A549 (cell line): ENCODE measurements at regions not wholly inside any gene's neighbourhood (a gene's known extent, or its start where the extent isn't known, plus 50 kb on each side); places are given as distances from the start of the nearest gene placed in this dataset.

Experiments used
- ATAC-seq, 2 experiments: fragments of 200-7000 bp in 1 of 2; fragments of >200 bp in 1 of 2; cut with Nextera tagmentation in 1 of 2; cut with Tn5 transposase in 1 of 2; 3 replicates each; pipeline versions ENCODE4 v1.8.0 to v1.9.1; 2018 to 2020; ENCODE audit warnings: mild to moderate bottlenecking in 1 of 2, moderate library complexity in 1 of 2
- CTCF ChIA-PET: fragments of 300-600 bp; sonication (Branson Sonifier 250); formaldehyde crosslinking; extraction: SDS; loops from one replicate; lab custom pipeline; 2021; ENCODE audit warnings: antibody characterized with exemption, inconsistent platforms; lab: Yijun Ruan, JAX
- POLR2A ChIA-PET: fragments of 350-600 bp; formaldehyde crosslinking; extraction: SDS; loops from one replicate; lab custom pipeline; 2021; ENCODE audit warnings: antibody characterized with exemption, inconsistent platforms; lab: Yijun Ruan, JAX
- DNase-seq, 2 experiments: peaks; one replicate each; pipeline versions ENCODE4 v3.0.0 to v3.0.0-alpha.2; 2011 to 2016; ENCODE audit warnings: low read depth in 1 of 2, low spot score in 1 of 2
- FAIRE-seq: peaks from 2 replicates; lab custom pipeline; 2011; peaks lifted over from hg19 to GRCh38; lab: Jason Lieb, UNC
- H3K27ac ChIP-seq, 2 experiments: fragments of >200 bp; sonication (Bioruptor Twin); formaldehyde crosslinking; 3 replicates each; pipeline ENCODE4 v1.5.1; 2016 to 2017
- H3K4me1 ChIP-seq: fragments of >200 bp; sonication (Bioruptor Twin); formaldehyde crosslinking; 3 replicates; pipeline ENCODE4 v1.6.1; 2016
- H3K4me2 ChIP-seq: fragments of >200 bp; sonication (Bioruptor Twin); formaldehyde crosslinking; 3 replicates; pipeline ENCODE4 v1.6.1; 2016
- H3K4me3 ChIP-seq: fragments of >200 bp; sonication (Bioruptor Twin); formaldehyde crosslinking; 3 replicates; pipeline ENCODE4 v1.5.1; 2016
- H3K9me3 ChIP-seq: fragments of >200 bp; sonication (Bioruptor Twin); formaldehyde crosslinking; 3 replicates; pipeline ENCODE4 v1.6.1; 2016
- ATOH8 ChIP-seq: fragments of 250-450 bp; sonication (Bioruptor Pico); IDR thresholded peaks from 2 replicates; pipeline ENCODE4 v1.5.0; 2020; ENCODE audit warnings: low read depth, mild to moderate bottlenecking, moderate library complexity
- BCL3 ChIP-seq: fragments of >200 bp; sonication (Bioruptor Twin); formaldehyde crosslinking; IDR thresholded peaks from 3 replicates; pipeline ENCODE4 v1.6.1; 2016
- CBX8 ChIP-seq: fragments of 200-600 bp; sonication (generic); IDR thresholded peaks from 2 replicates; pipeline ENCODE4 v1.6.1; 2016
- CEBPB ChIP-seq, 2 experiments: fragments of >200 bp in 1 of 2; sonication (Bioruptor Twin) in 1 of 2; formaldehyde crosslinking in 1 of 2; IDR thresholded peaks; 2 replicates each; pipeline ENCODE4 v1.6.1; 2012 to 2016
- E2F6 ChIP-seq: IDR thresholded peaks from 2 replicates; pipeline ENCODE4 v1.6.1; 2012; ENCODE audit warnings: low read depth, borderline replicate concordance
- EHF ChIP-seq: fragments of 250-450 bp; sonication (Bioruptor Pico); IDR thresholded peaks from 2 replicates; pipeline ENCODE4 v1.5.0; 2020; ENCODE audit warnings: mild to moderate bottlenecking
- EP300 ChIP-seq, 2 experiments: fragments of >200 bp; sonication (Bioruptor Twin); formaldehyde crosslinking; IDR thresholded peaks; 2 replicates in 1 of 2; 3 replicates in 1 of 2; pipeline ENCODE4 v1.6.1; 2016 to 2017
- FOSL2 ChIP-seq, 2 experiments: fragments of 450-650 bp in 1 of 2; fragments of >200 bp in 1 of 2; sonication (Bioruptor Twin) in 1 of 2; formaldehyde crosslinking; IDR thresholded peaks; 2 replicates each; pipeline versions ENCODE4 v1.5.0 to v1.6.1; 2016 to 2020; ENCODE audit warnings: mild to moderate bottlenecking in 1 of 2, moderate library complexity in 1 of 2
- FOXS1 ChIP-seq: fragments of 250-450 bp; sonication (Bioruptor Pico); IDR thresholded peaks from 2 replicates; pipeline ENCODE4 v1.5.0; 2020; ENCODE audit warnings: mild to moderate bottlenecking, moderate library complexity
- GATA3 ChIP-seq: IDR thresholded peaks from 2 replicates; pipeline ENCODE4 v1.6.1; 2012; ENCODE audit warnings: borderline replicate concordance
- HDAC2 ChIP-seq: fragments of 200-600 bp; sonication (generic); IDR thresholded peaks from 2 replicates; pipeline ENCODE4 v1.6.1; 2016
- HOXB13 ChIP-seq: fragments of 250-450 bp; sonication (Bioruptor Pico); IDR thresholded peaks from 2 replicates; pipeline ENCODE4 v1.5.0; 2020; ENCODE audit warnings: low read depth, mild to moderate bottlenecking, moderate library complexity
- HOXB5 ChIP-seq: fragments of 250-450 bp; sonication (Bioruptor Pico); IDR thresholded peaks from 2 replicates; pipeline ENCODE4 v1.5.0; 2020; ENCODE audit warnings: mild to moderate bottlenecking, moderate library complexity
- JUNB ChIP-seq: fragments of >200 bp; sonication (Bioruptor Twin); formaldehyde crosslinking; IDR thresholded peaks from 2 replicates; pipeline ENCODE4 v1.6.1; 2016
- KDM5A ChIP-seq: fragments of 200-600 bp; sonication (generic); IDR thresholded peaks from 2 replicates; pipeline ENCODE4 v1.6.1; 2016; ENCODE audit warnings: antibody characterized with exemption, mild to moderate bottlenecking
- MAFK ChIP-seq: fragments of 450-650 bp; IDR thresholded peaks from 2 replicates; pipeline ENCODE4 v1.6.1; 2014; ENCODE audit not compliant: partially characterized antibody
- MAX ChIP-seq: IDR thresholded peaks from 2 replicates; pipeline ENCODE4 v1.6.1; 2012
- MAZ ChIP-seq: fragments of 150-350 bp; IDR thresholded peaks from 2 replicates; pipeline ENCODE4 v1.6.1; 2014; ENCODE audit warnings: antibody characterized with exemption, low read depth, low read length, borderline replicate concordance
- MYC ChIP-seq: IDR thresholded peaks from 2 replicates; pipeline ENCODE4 v1.6.1; 2012; ENCODE audit warnings: mild to moderate bottlenecking, inconsistent platforms, low read length, improper control_type of control experiment, borderline replicate concordance
- NFE2L2 ChIP-seq: fragments of 150-350 bp; conservative IDR thresholded peaks from 2 replicates; pipeline ENCODE4 v1.6.1; 2014; ENCODE audit warnings: low read length
- PHF8 ChIP-seq: fragments of 200-600 bp; sonication (generic); IDR thresholded peaks from 2 replicates; pipeline ENCODE4 v1.6.1; 2016; ENCODE audit warnings: low read depth, mild to moderate bottlenecking, antibody characterized with exemption, moderate library complexity, borderline replicate concordance
- POLR2AphosphoS2 ChIP-seq: conservative IDR thresholded peaks from 2 replicates; pipeline ENCODE4 v1.6.1; 2012; ENCODE audit warnings: low read length, improper control_type of control experiment, inconsistent platforms
- RARB ChIP-seq: fragments of 250-450 bp; sonication (Bioruptor Pico); IDR thresholded peaks from 2 replicates; pipeline ENCODE4 v1.8.0; 2021; ENCODE audit warnings: mild to moderate bottlenecking, moderate library complexity
- RFX5 ChIP-seq: fragments of 450-650 bp; IDR thresholded peaks from 2 replicates; pipeline ENCODE4 v1.7.1; 2014; ENCODE audit warnings: antibody characterized with exemption, mild to moderate bottlenecking, moderate library complexity
- SMC3 ChIP-seq: fragments of >200 bp; sonication (Bioruptor Twin); formaldehyde crosslinking; IDR thresholded peaks from 3 replicates; pipeline ENCODE4 v1.6.1; 2018; ENCODE audit warnings: inconsistent platforms
- TP53 ChIP-seq: fragments of 250-450 bp; sonication (Bioruptor Pico); IDR thresholded peaks from 2 replicates; pipeline ENCODE4 v1.5.0; 2021; ENCODE audit warnings: mild to moderate bottlenecking, moderate library complexity
- USF2 ChIP-seq: fragments of 450-650 bp; IDR thresholded peaks from 2 replicates; pipeline ENCODE4 v1.6.1; 2014; ENCODE audit warnings: antibody characterized with exemption
- ZFP36 ChIP-seq: fragments of 450-650 bp; IDR thresholded peaks from 2 replicates; pipeline ENCODE4 v1.6.1; 2014; ENCODE audit warnings: borderline replicate concordance; ENCODE audit not compliant: partially characterized antibody
- ZNF302 ChIP-seq: fragments of 250-450 bp; sonication (Bioruptor Pico); IDR thresholded peaks from 2 replicates; pipeline ENCODE4 v1.9.0; 2021; ENCODE audit warnings: inconsistent platforms, mild to moderate bottlenecking, moderate library complexity
- ZSCAN20 ChIP-seq: fragments of 250-450 bp; sonication (Bioruptor Pico); IDR thresholded peaks from 2 replicates; pipeline ENCODE4 v1.8.0; 2022; ENCODE audit warnings: mild to moderate bottlenecking, moderate library complexity
- WGBS: methylation state at CpG from one replicate; pipeline ENCODE4 v1.1.6; 2017; ENCODE audit errors: missing lambda C conversion rate; 5-methylcytosine and 5-hydroxymethylcytosine counted together

GRCh38 chr1:234773936-234774677 is 164.1 kb upstream of the IRF2BP2 start:
- TF ChIP-seq MAX (no peak), KDM5A (no peak), USF2 (no peak), CEBPB (IDR thresholded peaks at IDR 0.05) (no peak), HOXB5 (CRISPR knock-in tag) (no peak), JUNB (no peak), MAZ (no peak), SMC3 (no peak), ZFP36 (no peak), HDAC2 (no peak), MAFK (no peak), TP53 (CRISPR knock-in tag) (no peak), NFE2L2 (no peak), ATOH8 (CRISPR knock-in tag) (no peak)
- DNase-seq, result no peak
- 94% methylated on average over 4 of the region's 4 CpGs for WGBS
- FAIRE-seq, result no peak
- Histone ChIP-seq H3K4me3 (no peak overlapping the region), H3K4me1 (peaks cover 18% of the 10 kb centered on the region), H3K27ac (peak overlapping the region; percentile 33 to 65; a peak in 3 of 6 replicates), H3K9me3 (peaks cover 10% of the 10 kb centered on the region; the same call in 2 of the 3 replicates), H3K4me2 (no peak overlapping the region)
- ATAC-seq, result no peak
- ChIA-PET POLR2A (interaction anchor here (1.1 kb wide), 1 partner anchor 50 kb away, joined by 3 read pairs; no protein-coding TSS in a partner anchor), CTCF (interaction anchor here (0.6 to 2.8 kb wide), 3 partner anchors 50 to 1030 kb away, joined by 4 to 10 read pairs (median 5); no protein-coding TSS in a partner anchor)

GRCh38 chr1:234772345-234773147 is 162.6 kb upstream of the IRF2BP2 start:
- Histone ChIP-seq H3K27ac (peak overlapping the region; percentile 82 to 95), H3K4me1 (peaks cover 18% of the 10 kb centered on the region), H3K9me3 (peaks cover 10% of the 10 kb centered on the region; the same call in 2 of the 3 replicates), H3K4me2 (peak overlapping the region; percentile 72), H3K4me3 (no peak overlapping the region)
- ATAC-seq, result peak; percentile 95 to 99
- DNase-seq, result peak; percentile 97 to 98
- FAIRE-seq, result no peak
- WGBS, result 7% methylated on average over 22 of the region's 22 CpGs
- CTCF ChIA-PET, result interaction anchor here (1.2 to 1.4 kb wide), 2 partner anchors 14 to 48 kb away, joined by 3 read pairs; no protein-coding TSS in a partner anchor
- POLR2A ChIA-PET, result interaction anchor here (0.6 to 2.5 kb wide), 5 partner anchors 14 to 190 kb away, joined by 3 to 18 read pairs (median 5); partner anchors contain the start of gene IRF2BP2
- peak; percentile 96 for TF ChIP-seq JUNB
- TF ChIP-seq ZNF302 (CRISPR knock-in tag), result peak; percentile 71
- peak; percentile 97 for TF ChIP-seq MAX
- no peak for TF ChIP-seq MAFK
- TF ChIP-seq CBX8, result no peak
- no peak for TF ChIP-seq PHF8
- 0 out of 2 replicates have a peak, but pooled peaks have one; percentile 80 for TF ChIP-seq E2F6
- peak; percentile 86 to 88; a peak in 4 of 5 replicates for TF ChIP-seq EP300 (IDR thresholded peaks at IDR 0.05)
- TF ChIP-seq BCL3, result peak; percentile 90; the same call in 2 of the 3 replicates
- TF ChIP-seq CEBPB (IDR thresholded peaks at IDR 0.05), result peak in 1 of 2 experiments; percentile 58; a peak in 2 of 4 replicates
- no peak for TF ChIP-seq RARB (CRISPR knock-in tag)
- TF ChIP-seq GATA3, result peak; percentile 86
- TF ChIP-seq ZSCAN20, result no peak; the same call in 1 of the 2 replicates
- TF ChIP-seq HDAC2, result no peak
- TF ChIP-seq POLR2AphosphoS2, result no peak
- peak; percentile 58; the same call in 1 of the 2 replicates for TF ChIP-seq MYC
- TF ChIP-seq HOXB13 (CRISPR knock-in tag), result peak; percentile 72
- TF ChIP-seq FOXS1 (CRISPR knock-in tag), result peak; percentile 68; the same call in 1 of the 2 replicates
- TF ChIP-seq EHF (CRISPR knock-in tag), result peak; percentile 49; the same call in 1 of the 2 replicates
- peak; percentile 80 for TF ChIP-seq SMC3
- TF ChIP-seq FOSL2 (IDR thresholded peaks at IDR 0.05), result peak; percentile 93
- TF ChIP-seq FOSL2 (CRISPR knock-in tag; IDR thresholded peaks at IDR 0.05), result peak; percentile 99
- no peak for TF ChIP-seq NFE2L2
- TF ChIP-seq ZFP36, result no peak
- TF ChIP-seq RFX5, result no peak
